A549 (cell line): ENCODE measurements at regions not wholly inside any gene's neighbourhood (a gene's known extent, or its start where the extent isn't known, plus 50 kb on each side); places are given as distances from the start of the nearest gene placed in this dataset.

ENCODE experiments used
- EP300 ChIP-seq, 2 experiments: fragments of >200 bp; sonication (Bioruptor Twin); formaldehyde crosslinking; IDR thresholded peaks; 2 replicates in 1 of 2; 3 replicates in 1 of 2; pipeline ENCODE4 v1.6.1; 2016 to 2017
- KDM5A ChIP-seq: fragments of 200-600 bp; sonication (generic); IDR thresholded peaks from 2 replicates; pipeline ENCODE4 v1.6.1; 2016; ENCODE audit warnings: antibody characterized with exemption, mild to moderate bottlenecking
- MAX ChIP-seq: IDR thresholded peaks from 2 replicates; pipeline ENCODE4 v1.6.1; 2012
- MYC ChIP-seq: IDR thresholded peaks from 2 replicates; pipeline ENCODE4 v1.6.1; 2012; ENCODE audit warnings: mild to moderate bottlenecking, inconsistent platforms, low read length, improper control_type of control experiment, borderline replicate concordance
- POLR2A ChIP-seq: IDR thresholded peaks from 2 replicates; pipeline ENCODE4 v1.6.1; 2012; ENCODE audit warnings: mild to moderate bottlenecking, low read length
- RAD21 ChIP-seq, 2 experiments: fragments of >200 bp in 1 of 2; sonication (Bioruptor Twin) in 1 of 2; formaldehyde crosslinking in 1 of 2; IDR thresholded peaks in 1 of 2; conservative IDR thresholded peaks in 1 of 2; 2 replicates in 1 of 2; 3 replicates in 1 of 2; pipeline ENCODE4 v1.6.1; 2012 to 2018; ENCODE audit warnings: inconsistent platforms in 1 of 2
- TF ChIP-seq, protein P1 (sequence below): fragments of >200 bp; sonication (Bioruptor Twin); formaldehyde crosslinking; IDR thresholded peaks from 3 replicates; pipeline ENCODE4 v1.5.1; 2016

GRCh38 chr2:42959234-42960001 is 167.0 kb upstream of the HAAO start:
- TF ChIP-seq, protein P1, sequence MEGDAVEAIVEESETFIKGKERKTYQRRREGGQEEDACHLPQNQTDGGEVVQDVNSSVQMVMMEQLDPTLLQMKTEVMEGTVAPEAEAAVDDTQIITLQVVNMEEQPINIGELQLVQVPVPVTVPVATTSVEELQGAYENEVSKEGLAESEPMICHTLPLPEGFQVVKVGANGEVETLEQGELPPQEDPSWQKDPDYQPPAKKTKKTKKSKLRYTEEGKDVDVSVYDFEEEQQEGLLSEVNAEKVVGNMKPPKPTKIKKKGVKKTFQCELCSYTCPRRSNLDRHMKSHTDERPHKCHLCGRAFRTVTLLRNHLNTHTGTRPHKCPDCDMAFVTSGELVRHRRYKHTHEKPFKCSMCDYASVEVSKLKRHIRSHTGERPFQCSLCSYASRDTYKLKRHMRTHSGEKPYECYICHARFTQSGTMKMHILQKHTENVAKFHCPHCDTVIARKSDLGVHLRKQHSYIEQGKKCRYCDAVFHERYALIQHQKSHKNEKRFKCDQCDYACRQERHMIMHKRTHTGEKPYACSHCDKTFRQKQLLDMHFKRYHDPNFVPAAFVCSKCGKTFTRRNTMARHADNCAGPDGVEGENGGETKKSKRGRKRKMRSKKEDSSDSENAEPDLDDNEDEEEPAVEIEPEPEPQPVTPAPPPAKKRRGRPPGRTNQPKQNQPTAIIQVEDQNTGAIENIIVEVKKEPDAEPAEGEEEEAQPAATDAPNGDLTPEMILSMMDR, result no peak
- no peak for TF ChIP-seq POLR2A
- no peak for TF ChIP-seq EP300 (IDR thresholded peaks at IDR 0.05)
- no peak for TF ChIP-seq MYC
- TF ChIP-seq KDM5A, result no peak
- TF ChIP-seq RAD21 (conservative IDR thresholded peaks at IDR 0.05 in 1 of 2, IDR thresholded peaks at IDR 0.05 in 1 of 2), result no peak
- no peak for TF ChIP-seq MAX
